AG04450 (cell line): ENCODE measurements at regions not wholly inside any gene's neighbourhood (a gene's known extent, or its start where the extent isn't known, plus 50 kb on each side); places are given as distances from the start of the nearest gene placed in this dataset.

Experiments used
- CTCF ChIA-PET: fragments of 300-600, 350-600 bp; formaldehyde crosslinking; extraction: SDS; loops from one replicate; lab custom pipeline; 2022; ENCODE audit warnings: antibody characterized with exemption, inconsistent platforms; lab: Charles Lee
- POLR2A ChIA-PET: fragments of 350-600 bp; formaldehyde crosslinking; extraction: SDS; loops from one replicate; lab custom pipeline; 2021; ENCODE audit warnings: antibody characterized with exemption, inconsistent platforms; lab: Yijun Ruan, JAX
- DNase-seq: peaks from one replicate; pipeline ENCODE4 v3.0.0-alpha.2; 2011; ENCODE audit warnings: low read depth, low spot score
- H3K27ac ChIP-seq: one replicate; pipeline ENCODE4 v1.5.1; 2012; ENCODE audit warnings: low read depth, low read length, control low read depth
- H3K27me3 ChIP-seq: one replicate; pipeline ENCODE4 v1.6.0; 2012; ENCODE audit warnings: low read length; ENCODE audit not compliant: control insufficient read depth, insufficient read depth
- H3K4me3 ChIP-seq: 2 replicates; pipeline ENCODE4 v1.5.1; 2011; ENCODE audit warnings: mild to moderate bottlenecking, low read depth, low read length, control low read depth
- H3K9me3 ChIP-seq: 2 replicates; pipeline ENCODE4 v1.5.1; 2012; ENCODE audit warnings: low read length; ENCODE audit not compliant: control insufficient read depth, insufficient read depth
- CTCF ChIP-seq: IDR thresholded peaks from 2 replicates; pipeline ENCODE4 v1.5.1; 2011; ENCODE audit warnings: low read depth, low read length, control low read depth, inconsistent platforms

- CTCF ChIA-PET = no interaction called here
- POLR2A ChIA-PET = no interaction called here
- no peak for TF ChIP-seq CTCF
- Histone ChIP-seq H3K27ac (no peak overlapping the region), H3K4me3 (no peak overlapping the region), H3K27me3 (no peaks in the 10 kb centered on the region), H3K9me3 (peaks cover 3% of the 10 kb centered on the region; the same call in 1 of the 2 replicates)
- no peak for DNase-seq
Observed at GRCh38 chr1:106517224-106517623, 539.2 kb upstream of the PRMT6 start.

- TF ChIP-seq CTCF = no peak
- H3K27me3 ChIP-seq = no peaks in the 10 kb centered on the region
- ChIA-PET POLR2A (no interaction called here), CTCF (no interaction called here)
- H3K4me3 ChIP-seq = no peak overlapping the region
- peaks cover 3% of the 10 kb centered on the region; the same call in 1 of the 2 replicates for H3K9me3 ChIP-seq
- no peak overlapping the region for H3K27ac ChIP-seq
- DNase-seq = no peak
Observed at GRCh38 chr1:106523497-106523896, 533.0 kb upstream of the PRMT6 start.

GRCh38 chr1:106524631-106525030, 531.8 kb upstream of the PRMT6 start:
- no peak for TF ChIP-seq CTCF
- no peak overlapping the region for H3K4me3 ChIP-seq
- ChIA-PET CTCF (no interaction called here), POLR2A (no interaction called here)
- no peaks in the 10 kb centered on the region for H3K27me3 ChIP-seq
- DNase-seq = no peak
- H3K27ac ChIP-seq = no peak overlapping the region
- peaks cover 3% of the 10 kb centered on the region; the same call in 1 of the 2 replicates for H3K9me3 ChIP-seq

GRCh38 chr1:106526650-106527049, 529.8 kb upstream of the PRMT6 start:
- Histone ChIP-seq H3K4me3 (no peak overlapping the region), H3K27ac (no peak overlapping the region), H3K27me3 (no peaks in the 10 kb centered on the region), H3K9me3 (no peaks in the 10 kb centered on the region)
- POLR2A ChIA-PET = no interaction called here
- DNase-seq = peak; percentile 4
- TF ChIP-seq CTCF = no peak
- CTCF ChIA-PET = no interaction called here

- no peak overlapping the region for H3K27ac ChIP-seq
- no peak overlapping the region for H3K4me3 ChIP-seq
- no peaks in the 10 kb centered on the region for H3K9me3 ChIP-seq
- no peak for TF ChIP-seq CTCF
- POLR2A ChIA-PET = no interaction called here
- CTCF ChIA-PET = no interaction called here
- DNase-seq = no peak
- H3K27me3 ChIP-seq = no peaks in the 10 kb centered on the region
Observed at GRCh38 chr1:106534612-106535011, 521.9 kb upstream of the PRMT6 start.
